H9 (cell line): ENCODE measurements at regions not wholly inside any gene's neighbourhood (a gene's known extent, or its start where the extent isn't known, plus 50 kb on each side); places are given as distances from the start of the nearest gene placed in this dataset.

ENCODE experiments used
- DNase-seq: peaks from one replicate; pipeline ENCODE4 v3.0.0-alpha.2; 2017
- H2AFZ ChIP-seq: one replicate; pipeline ENCODE4 v1.6.1; 2013; ENCODE audit warnings: mild to moderate bottlenecking, low read length, control low read depth, moderate library complexity
- H2AK5ac ChIP-seq: 2 replicates; pipeline ENCODE4 v1.6.1; 2013; ENCODE audit warnings: low read length, control low read depth, mixed read lengths; ENCODE audit not compliant: insufficient read length
- H2BK120ac ChIP-seq: one replicate; pipeline ENCODE4 v1.6.1; 2013; ENCODE audit warnings: low read depth, mild to moderate bottlenecking, low read length, control low read depth, inconsistent platforms; ENCODE audit not compliant: poor library complexity, severe bottlenecking
- H2BK12ac ChIP-seq: 2 replicates; pipeline ENCODE4 v1.6.1; 2013; ENCODE audit warnings: low read length, control low read depth, mixed read lengths, low read depth; ENCODE audit not compliant: insufficient read length
- H2BK15ac ChIP-seq: 2 replicates; pipeline ENCODE4 v1.6.1; 2013; ENCODE audit warnings: low read depth, low read length, control low read depth
- H2BK20ac ChIP-seq: one replicate; pipeline ENCODE4 v1.6.1; 2013; ENCODE audit warnings: low read depth, mild to moderate bottlenecking, low read length, control low read depth, inconsistent platforms; ENCODE audit not compliant: poor library complexity, severe bottlenecking
- H2BK5ac ChIP-seq: 2 replicates; pipeline ENCODE4 v1.6.1; 2013; ENCODE audit warnings: low read length, control low read depth, mixed read lengths; ENCODE audit not compliant: insufficient read length
- H3K14ac ChIP-seq: 2 replicates; pipeline ENCODE4 v1.6.1; 2013; ENCODE audit warnings: low read length, control low read depth; ENCODE audit not compliant: insufficient read depth
- H3K18ac ChIP-seq: 2 replicates; pipeline ENCODE4 v1.6.1; 2013; ENCODE audit warnings: low read depth, mild to moderate bottlenecking, mixed read lengths, low read length, control low read depth; ENCODE audit not compliant: insufficient read length
- H3K23ac ChIP-seq: 2 replicates; pipeline ENCODE4 v1.6.1; 2013; ENCODE audit warnings: low read length, control low read depth, mixed read lengths, low read depth; ENCODE audit not compliant: insufficient read length
- H3K23me2 ChIP-seq: 2 replicates; pipeline ENCODE4 v1.6.1; 2013; ENCODE audit warnings: low read depth, mild to moderate bottlenecking, mixed read lengths, low read length, control low read depth; ENCODE audit not compliant: insufficient read length, poor library complexity, severe bottlenecking
- H3K27ac ChIP-seq: 2 replicates; pipeline ENCODE4 v1.5.1; 2013; ENCODE audit warnings: low read length, control low read depth, mixed read lengths, low read depth; ENCODE audit not compliant: insufficient read length
- H3K27me3 ChIP-seq: 2 replicates; pipeline ENCODE4 v1.6.1; 2013; ENCODE audit warnings: low read length, control low read depth, inconsistent platforms; ENCODE audit not compliant: insufficient read depth
- H3K4ac ChIP-seq: 2 replicates; pipeline ENCODE4 v1.6.1; 2013; ENCODE audit warnings: low read depth, mild to moderate bottlenecking, control low read depth, inconsistent platforms, low read length, moderate library complexity
- H3K4me1 ChIP-seq: 2 replicates; pipeline ENCODE4 v1.6.1; 2013; ENCODE audit warnings: low read length, control low read depth, inconsistent platforms; ENCODE audit not compliant: insufficient read depth
- H3K4me2 ChIP-seq: 2 replicates; pipeline ENCODE4 v1.6.1; 2013; ENCODE audit warnings: low read length, control low read depth, mixed read lengths; ENCODE audit not compliant: insufficient read length, insufficient read depth
- H3K56ac ChIP-seq: 2 replicates; pipeline ENCODE4 v1.6.1; 2013; ENCODE audit warnings: low read depth, mild to moderate bottlenecking, mixed read lengths, low read length, control low read depth; ENCODE audit not compliant: insufficient read length
- H3K79me1 ChIP-seq: 2 replicates; pipeline ENCODE4 v1.6.1; 2013; ENCODE audit warnings: low read depth, mild to moderate bottlenecking, moderate library complexity, low read length, control low read depth, inconsistent platforms; ENCODE audit not compliant: insufficient read depth, poor library complexity, severe bottlenecking
- H3K79me2 ChIP-seq: 2 replicates; pipeline ENCODE4 v1.6.1; 2013; ENCODE audit warnings: low read length, control low read depth, inconsistent platforms; ENCODE audit not compliant: insufficient read depth
- H3K9ac ChIP-seq: 2 replicates; pipeline ENCODE4 v1.6.1; 2013; ENCODE audit warnings: low read length, control low read depth, mixed read lengths; ENCODE audit not compliant: insufficient read length; ENCODE audit errors: extremely low read depth
- H3K9me3 ChIP-seq: one replicate; pipeline ENCODE4 v1.6.1; 2013; ENCODE audit warnings: low read depth, low read length, inconsistent platforms; ENCODE audit not compliant: control insufficient read depth
- H3T11ph ChIP-seq: one replicate; pipeline ENCODE4 v1.6.1; 2013; ENCODE audit warnings: mild to moderate bottlenecking, low read length, control low read depth, inconsistent platforms
- H4K20me1 ChIP-seq: one replicate; pipeline ENCODE4 v1.6.1; 2013; ENCODE audit not compliant: control insufficient read depth, insufficient read length, insufficient read depth
- H4K5ac ChIP-seq: 2 replicates; pipeline ENCODE4 v1.6.1; 2013; ENCODE audit warnings: low read depth, mild to moderate bottlenecking, mixed read lengths, low read length, control low read depth; ENCODE audit not compliant: insufficient read length
- H4K8ac ChIP-seq: replicated peaks from 2 replicates; pipeline ENCODE4 v1.6.1; 2013; ENCODE audit warnings: low read length, control low read depth, mixed read lengths, low read depth; ENCODE audit not compliant: insufficient read length
- H4K91ac ChIP-seq: 2 replicates; pipeline ENCODE4 v1.6.1; 2013; ENCODE audit warnings: low read depth, mild to moderate bottlenecking, moderate library complexity, mixed read lengths, low read length, control low read depth; ENCODE audit not compliant: insufficient read length
- H3K27ac Mint-ChIP-seq, 3 experiments: 2 replicates in 2 of 3; 3 replicates in 1 of 3; pipeline ENCODE4 v1.8.0; 2020 to 2021; ENCODE audit warnings: mixed read lengths in 3 of 3, mild to moderate bottlenecking in 1 of 3, moderate library complexity in 1 of 3
- H3K27me3 Mint-ChIP-seq: 2 replicates; pipeline ENCODE4 v1.8.0; 2021; ENCODE audit warnings: low read depth, mild to moderate bottlenecking, moderate library complexity, mixed read lengths
- H3K36me3 Mint-ChIP-seq, 3 experiments: 2 replicates in 2 of 3; 3 replicates in 1 of 3; pipeline ENCODE4 v1.8.0; 2020 to 2021; ENCODE audit warnings: low read depth in 3 of 3, mixed read lengths in 3 of 3; ENCODE audit not compliant: insufficient read depth in 1 of 3
- H3K4me1 Mint-ChIP-seq, 2 experiments: 2 replicates each; pipeline ENCODE4 v1.8.0; 2020; ENCODE audit warnings: mixed read lengths in 2 of 2
- H3K4me3 Mint-ChIP-seq, 2 experiments: 2 replicates in 1 of 2; 3 replicates in 1 of 2; pipeline ENCODE4 v1.8.0; 2020 to 2021; ENCODE audit warnings: mild to moderate bottlenecking in 2 of 2, mixed read lengths in 2 of 2, moderate library complexity in 1 of 2
- H3K9me3 Mint-ChIP-seq, 2 experiments: 2 replicates in 1 of 2; 3 replicates in 1 of 2; pipeline ENCODE4 v1.8.0; 2020; ENCODE audit warnings: mild to moderate bottlenecking in 2 of 2, mixed read lengths in 2 of 2, moderate library complexity in 1 of 2
- WGBS: extraction: QIAGEN DNeasy Blood & Tissue Kit; methylation state at CpG from one replicate; pipeline ENCODE4 v1.1.7; 2013; ENCODE audit warnings: missing lambda C conversion rate, low lambda C conversion rate, mixed read lengths; ENCODE audit not compliant: insufficient read length; ENCODE audit errors: extremely low coverage; 5-methylcytosine and 5-hydroxymethylcytosine counted together
- TF ChIP-seq, protein P1 (sequence below): fragments of 200-600 bp; sonication (generic); conservative IDR thresholded peaks from 3 replicates; pipeline ENCODE4 v1.8.0; 2021; ENCODE audit warnings: antibody characterized with exemption, mild to moderate bottlenecking

GRCh38 chr18:47746615-47747014 lies 183.8 kb downstream of the SMAD2 start:
- Histone ChIP-seq H3K14ac (no peak overlapping the region), H4K5ac (no peak overlapping the region), H2AK5ac (no peak overlapping the region), H3K27me3 (peaks cover 3% of the 10 kb centered on the region; the same call in 1 of the 2 replicates), H4K8ac (no peak overlapping the region), H3K18ac (no peak overlapping the region), H3K79me1 (no peaks in the 10 kb centered on the region), H3K79me2 (no peaks in the 10 kb centered on the region), H2BK20ac (no peak overlapping the region), H3K56ac (no peak overlapping the region), H3K23ac (no peak overlapping the region), H4K20me1 (no peaks in the 10 kb centered on the region), H3K4ac (no peak overlapping the region), H2BK5ac (no peak overlapping the region), H3K23me2 (no peaks in the 10 kb centered on the region), H2BK120ac (no peak overlapping the region), H2BK15ac (no peak overlapping the region), H2BK12ac (no peak overlapping the region), H2AFZ (no peak overlapping the region), H3K9ac (no peak overlapping the region), H3K4me1 (no peaks in the 10 kb centered on the region), H3K27ac (no peak overlapping the region), H4K91ac (no peak overlapping the region), H3K9me3 (no peaks in the 10 kb centered on the region), H3T11ph (no peak overlapping the region), H3K4me2 (no peak overlapping the region)
- TF ChIP-seq, protein P1, sequence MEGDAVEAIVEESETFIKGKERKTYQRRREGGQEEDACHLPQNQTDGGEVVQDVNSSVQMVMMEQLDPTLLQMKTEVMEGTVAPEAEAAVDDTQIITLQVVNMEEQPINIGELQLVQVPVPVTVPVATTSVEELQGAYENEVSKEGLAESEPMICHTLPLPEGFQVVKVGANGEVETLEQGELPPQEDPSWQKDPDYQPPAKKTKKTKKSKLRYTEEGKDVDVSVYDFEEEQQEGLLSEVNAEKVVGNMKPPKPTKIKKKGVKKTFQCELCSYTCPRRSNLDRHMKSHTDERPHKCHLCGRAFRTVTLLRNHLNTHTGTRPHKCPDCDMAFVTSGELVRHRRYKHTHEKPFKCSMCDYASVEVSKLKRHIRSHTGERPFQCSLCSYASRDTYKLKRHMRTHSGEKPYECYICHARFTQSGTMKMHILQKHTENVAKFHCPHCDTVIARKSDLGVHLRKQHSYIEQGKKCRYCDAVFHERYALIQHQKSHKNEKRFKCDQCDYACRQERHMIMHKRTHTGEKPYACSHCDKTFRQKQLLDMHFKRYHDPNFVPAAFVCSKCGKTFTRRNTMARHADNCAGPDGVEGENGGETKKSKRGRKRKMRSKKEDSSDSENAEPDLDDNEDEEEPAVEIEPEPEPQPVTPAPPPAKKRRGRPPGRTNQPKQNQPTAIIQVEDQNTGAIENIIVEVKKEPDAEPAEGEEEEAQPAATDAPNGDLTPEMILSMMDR: no peak
- DNase-seq: no peak
- Mint-ChIP-seq H3K4me1 (peaks cover 2% of the 10 kb centered on the region in 2 experiments; a peak in 2 of 4 replicates), H3K27ac (no peak overlapping the region), H3K9me3 (no peaks in the 10 kb centered on the region), H3K4me3 (no peak overlapping the region), H3K27me3 (peaks cover 21% of the 10 kb centered on the region), H3K36me3 (no peaks in the 10 kb centered on the region)
- WGBS: no CpG with 5 or more reads among the region's 4 CpGs
